PC-9 (cell line): ENCODE measurements at regions not wholly inside any gene's neighbourhood (a gene's known extent, or its start where the extent isn't known, plus 50 kb on each side); places are given as distances from the start of the nearest gene placed in this dataset.

Experiments used
- BruUV-seq: library from RNA; stranded (reverse); fragments of 400-500 nt; replicated peaks from 2 replicates; lab custom pipeline; 2021; lab: Mats Ljungman, UMichigan
- CTCF ChIA-PET: fragments of 300-600 bp; sonication (Branson Sonifier 250); formaldehyde crosslinking; loops from one replicate; lab custom pipeline; 2022; ENCODE audit warnings: antibody characterized with exemption; lab: Charles Lee
- POLR2A ChIA-PET: fragments of 300-600 bp; sonication (Branson Sonifier 250); formaldehyde crosslinking; loops from one replicate; lab custom pipeline; 2022; ENCODE audit warnings: antibody characterized with exemption; ENCODE audit not compliant: unreplicated experiment; lab: Charles Lee
- DNase-seq, 2 experiments: peaks; one replicate each; pipeline versions ENCODE4 v3.0.0 to v3.0.0-alpha.2; 2015 to 2022; ENCODE audit warnings: mixed read lengths in 1 of 2
- H2AFZ ChIP-seq: fragments of 200-600 bp; sonication (generic); 2 replicates; pipeline ENCODE4 v1.8.1; 2017; ENCODE audit warnings: antibody characterized with exemption
- H3F3A ChIP-seq: fragments of 200-600 bp; sonication (generic); 2 replicates; pipeline ENCODE4 v1.8.1; 2017; ENCODE audit warnings: antibody characterized with exemption, mild to moderate bottlenecking, low read depth; ENCODE audit not compliant: insufficient read depth
- H3K27ac ChIP-seq: fragments of 200-600 bp; sonication (generic); 2 replicates; pipeline ENCODE4 v1.6.1; 2016; ENCODE audit warnings: mixed run types
- H3K27me3 ChIP-seq: fragments of 200-600 bp; sonication (generic); 2 replicates; pipeline ENCODE4 v1.6.1; 2016; ENCODE audit warnings: low read depth, mixed run types; ENCODE audit not compliant: insufficient read depth
- H3K36me3 ChIP-seq: fragments of 200-600 bp; sonication (generic); 2 replicates; pipeline ENCODE4 v1.6.1; 2016; ENCODE audit warnings: low read depth, mixed run types
- H3K4me1 ChIP-seq: fragments of 200-600 bp; sonication (generic); replicated peaks from 2 replicates; pipeline ENCODE4 v1.6.1; 2016; ENCODE audit warnings: mixed run types; ENCODE audit not compliant: insufficient read depth
- H3K4me2 ChIP-seq: fragments of 200-600 bp; sonication (generic); 2 replicates; pipeline ENCODE4 v1.6.1; 2017; ENCODE audit warnings: mixed run types
- H3K4me3 ChIP-seq: fragments of 200-600 bp; sonication (generic); 2 replicates; pipeline ENCODE4 v1.6.1; 2016; ENCODE audit warnings: mixed run types
- H3K79me2 ChIP-seq: fragments of 200-600 bp; sonication (generic); 2 replicates; pipeline ENCODE4 v1.6.1; 2017; ENCODE audit warnings: low read depth, mixed run types
- H3K9me2 ChIP-seq: fragments of 200-600 bp; sonication (generic); 2 replicates; pipeline ENCODE4 v1.8.1; 2017; ENCODE audit warnings: mild to moderate bottlenecking; ENCODE audit not compliant: insufficient read depth
- H3K9me3 ChIP-seq: fragments of 200-600 bp; sonication (generic); 2 replicates; pipeline ENCODE4 v1.8.1; 2016; ENCODE audit warnings: low read depth; ENCODE audit not compliant: insufficient read depth
- H4K20me1 ChIP-seq: fragments of 200-600 bp; sonication (generic); 2 replicates; pipeline ENCODE4 v1.8.1; 2017; ENCODE audit not compliant: insufficient read depth
- CTCF ChIP-seq: fragments of 200-600 bp; sonication (generic); conservative IDR thresholded peaks from 2 replicates; pipeline ENCODE4 v1.6.1; 2017; ENCODE audit warnings: mixed run types, antibody characterized with exemption, mild to moderate bottlenecking, moderate library complexity
- EZH2 ChIP-seq: fragments of 200-600 bp; sonication (generic); IDR thresholded peaks from 2 replicates; pipeline ENCODE4 v1.8.0; 2017; ENCODE audit warnings: antibody characterized with exemption, low read depth
- intact Hi-C: fragments of 100-400 bp; cut with micrococcal nuclease; formaldehyde crosslinking; loops from one replicate; pipeline ENCODE4 v1.10.0; 2022; ENCODE audit not compliant: unreplicated experiment

GRCh38 chr1:29708381-29708780 is 472.1 kb downstream of the PTPRU start:
- POLR2A ChIA-PET, result no interaction called here
- peak overlapping the region; percentile 93 for H3K27ac ChIP-seq
- H3K79me2 ChIP-seq, result no peaks in the 10 kb centered on the region
- no peak for DNase-seq
- H3K4me2 ChIP-seq, result peak overlapping the region; percentile 71
- BruUV-seq, result TSS peak; percentile 72
- peaks cover 21% of the 10 kb centered on the region for H3F3A ChIP-seq
- H2AFZ ChIP-seq, result 0 out of 2 replicates have a peak overlapping the region, but pooled peaks have one; percentile 65
- no peaks in the 10 kb centered on the region for H4K20me1 ChIP-seq
- intact Hi-C loops, result loop anchor here (5.0 to 10.0 kb wide), 2 partner anchors 406 to 471 kb away; partner anchors contain the start of gene PTPRU
- H3K9me2 ChIP-seq, result no peaks in the 10 kb centered on the region
- no peak for TF ChIP-seq CTCF
- no peaks in the 10 kb centered on the region for H3K27me3 ChIP-seq
- H3K9me3 ChIP-seq, result no peaks in the 10 kb centered on the region
- H3K36me3 ChIP-seq, result no peaks in the 10 kb centered on the region
- CTCF ChIA-PET, result no interaction called here
- H3K4me3 ChIP-seq, result no peak overlapping the region
- peaks cover 32% of the 10 kb centered on the region for H3K4me1 ChIP-seq

GRCh38 chr1:29707796-29708195 is 471.5 kb downstream of the PTPRU start:
- Histone ChIP-seq H3K36me3 (no peaks in the 10 kb centered on the region), H3K4me1 (peaks cover 32% of the 10 kb centered on the region), H3K27ac (peak overlapping the region; percentile 93), H2AFZ (no peak overlapping the region), H3K79me2 (no peaks in the 10 kb centered on the region), H3K4me2 (peak overlapping the region; percentile 71), H3K4me3 (no peak overlapping the region), H4K20me1 (no peaks in the 10 kb centered on the region), H3F3A (peaks cover 21% of the 10 kb centered on the region), H3K27me3 (no peaks in the 10 kb centered on the region), H3K9me3 (no peaks in the 10 kb centered on the region), H3K9me2 (no peaks in the 10 kb centered on the region)
- DNase-seq, result no peak
- POLR2A ChIA-PET, result no interaction called here
- no TSS peak for BruUV-seq
- TF ChIP-seq CTCF (no peak), EZH2 (no peak)
- intact Hi-C loops, result loop anchor here (5.0 to 10.0 kb wide), 2 partner anchors 407 to 470 kb away; partner anchors contain the start of gene PTPRU
- CTCF ChIA-PET, result no interaction called here

GRCh38 chr1:29706936-29707335 is 470.6 kb downstream of the PTPRU start:
- no peaks in the 10 kb centered on the region for H3K27me3 ChIP-seq
- no peaks in the 10 kb centered on the region for H4K20me1 ChIP-seq
- ChIA-PET POLR2A (no interaction called here), CTCF (no interaction called here)
- H3K79me2 ChIP-seq, result no peaks in the 10 kb centered on the region
- peaks cover 32% of the 10 kb centered on the region for H3K4me1 ChIP-seq
- no peak overlapping the region for H3K4me3 ChIP-seq
- peak overlapping the region; percentile 47 for H3K4me2 ChIP-seq
- H3K36me3 ChIP-seq, result no peaks in the 10 kb centered on the region
- DNase-seq, result peak in 1 of 2 experiments; percentile 33
- no peaks in the 10 kb centered on the region for H3K9me3 ChIP-seq
- no TSS peak for BruUV-seq
- H3K9me2 ChIP-seq, result no peaks in the 10 kb centered on the region
- TF ChIP-seq CTCF (peak; percentile 59), EZH2 (no peak)
- intact Hi-C loops, result loop anchor here (5.0 to 10.0 kb wide), 2 partner anchors 408 to 470 kb away; partner anchors contain the start of gene PTPRU
- no peak overlapping the region for H2AFZ ChIP-seq
- H3K27ac ChIP-seq, result no peak overlapping the region
- H3F3A ChIP-seq, result peaks cover 21% of the 10 kb centered on the region
